Gastrocnemius medialis (tissue), 4 donors: ENCODE measurements at regions not wholly inside any gene's neighbourhood (a gene's known extent, or its start where the extent isn't known, plus 50 kb on each side); places are given as distances from the start of the nearest gene placed in this dataset.

ENCODE experiments used
- ATAC-seq, 2 donors: fragments of 150-250 bp; one replicate each; pipeline ENCODE4 v1.9.1; 2016
- DNase-seq, 2 donors: peaks; one replicate each; pipeline ENCODE4 v3.0.0-alpha.2; 2019
- H3K27ac ChIP-seq, 4 donors: fragments of 200-600 bp; sonication (generic); 1 replicate in 1 of 4; 2 replicates in 3 of 4; pipeline ENCODE4 v1.5.1; 2016 to 2018; ENCODE audit warnings: mild to moderate bottlenecking in 2 of 4, moderate library complexity in 1 of 4
- H3K27me3 ChIP-seq, 3 donors: fragments of 200-600 bp; sonication (generic) in 2 of 3; 1 replicate in 1 of 3; 2 replicates in 2 of 3; pipeline versions ENCODE4 v1.5.1 to v1.6.0; 2016 to 2019; ENCODE audit warnings: mild to moderate bottlenecking in 1 of 3, moderate library complexity in 1 of 3
- H3K36me3 ChIP-seq, 2 donors: fragments of 200-600 bp; sonication (generic) in 1 of 2; one replicate each; pipeline ENCODE4 v1.5.1; 2017 to 2018
- H3K4me1 ChIP-seq, 2 donors: fragments of 200-600 bp; sonication (generic) in 1 of 2; one replicate each; pipeline ENCODE4 v1.5.1; 2016 to 2017; ENCODE audit warnings: mild to moderate bottlenecking in 2 of 2
- H3K4me3 ChIP-seq, 4 donors: fragments of 200-600 bp; sonication (generic) in 3 of 4; 1 replicate in 1 of 4; 2 replicates in 3 of 4; pipeline ENCODE4 v1.5.1; 2016 to 2019; ENCODE audit warnings: mild to moderate bottlenecking in 2 of 4
- H3K9me3 ChIP-seq, 3 donors: fragments of 200-600 bp; sonication (generic) in 2 of 3; 1 replicate in 1 of 3; 2 replicates in 2 of 3; pipeline ENCODE4 v1.5.1; 2016 to 2019
- CTCF ChIP-seq, 5 experiments: fragments of 450-650 bp in 3 of 5; fragments of 200-600 bp in 2 of 5; sonication (generic) in 2 of 5; IDR thresholded peaks in 4 of 5; conservative IDR thresholded peaks in 1 of 5; 1 replicate in 4 of 5; 2 replicates in 1 of 5; pipeline ENCODE4 v1.5.1; 2016 to 2019; ENCODE audit warnings: antibody characterized with exemption in 5 of 5, mild to moderate bottlenecking in 3 of 5, moderate library complexity in 3 of 5
- POLR2A ChIP-seq, 2 donors: fragments of 450-650 bp; IDR thresholded peaks; one replicate each; pipeline ENCODE4 v1.6.1; 2017; ENCODE audit warnings: antibody characterized with exemption in 2 of 2, mild to moderate bottlenecking in 2 of 2, moderate library complexity in 2 of 2
- in situ Hi-C, 4 donors: fragments of 200-750 bp; cut with MboI; loops; one replicate each; pipeline versions ENCODE4 v1.15.0 to v1.8.0; 2017; ENCODE audit warnings: low sequenced_read_pairs in 4 of 4
- intact Hi-C: fragments of 100-400 bp; cut with DNase I; formaldehyde crosslinking; loops from one replicate; pipeline ENCODE4 v1.15.1; 2023; ENCODE audit warnings: low total_unique reads

GRCh38 chr17:33444731-33445130 lies 151.6 kb upstream of the ASIC2 start:
- no peak overlapping the region for H3K4me3 ChIP-seq
- DNase-seq, result no peak
- no peaks in the 10 kb centered on the region for H3K36me3 ChIP-seq
- no peaks in the 10 kb centered on the region for H3K4me1 ChIP-seq
- TF ChIP-seq CTCF (IDR thresholded peaks at IDR 0.05 in 4 of 5, conservative IDR thresholded peaks at IDR 0.05 in 1 of 5) (no peak), POLR2A (IDR thresholded peaks at IDR 0.05) (no peak)
- intact Hi-C loops (no loop called here), in situ Hi-C loops (no loop called here)
- no peak for ATAC-seq
- H3K9me3 ChIP-seq, result no peaks in the 10 kb centered on the region
- no peaks in the 10 kb centered on the region for H3K27me3 ChIP-seq
- no peak overlapping the region for H3K27ac ChIP-seq

- ATAC-seq (no peak), DNase-seq (no peak)
- Histone ChIP-seq H3K4me1 (no peaks in the 10 kb centered on the region), H3K9me3 (no peaks in the 10 kb centered on the region), H3K36me3 (no peaks in the 10 kb centered on the region), H3K27ac (no peak overlapping the region), H3K27me3 (no peaks in the 10 kb centered on the region), H3K4me3 (no peak overlapping the region)
- intact Hi-C loops (no loop called here), in situ Hi-C loops (no loop called here)
- TF ChIP-seq CTCF (IDR thresholded peaks at IDR 0.05 in 4 of 5, conservative IDR thresholded peaks at IDR 0.05 in 1 of 5) (no peak), POLR2A (IDR thresholded peaks at IDR 0.05) (no peak)
Measured at GRCh38 chr17:33447090-33447489, 154.0 kb upstream of the ASIC2 start.

- Histone ChIP-seq H3K4me1 (no peaks in the 10 kb centered on the region), H3K36me3 (no peaks in the 10 kb centered on the region), H3K27me3 (no peaks in the 10 kb centered on the region), H3K4me3 (no peak overlapping the region), H3K9me3 (no peaks in the 10 kb centered on the region), H3K27ac (no peak overlapping the region)
- intact Hi-C loops (no loop called here), in situ Hi-C loops (no loop called here)
- ATAC-seq, result no peak
- DNase-seq, result no peak
- TF ChIP-seq CTCF (IDR thresholded peaks at IDR 0.05 in 4 of 5, conservative IDR thresholded peaks at IDR 0.05 in 1 of 5) (no peak), POLR2A (IDR thresholded peaks at IDR 0.05) (no peak)
Measured at GRCh38 chr17:33451221-33451620, 158.1 kb upstream of the ASIC2 start.

GRCh38 chr17:33457477-33457876 lies 164.4 kb upstream of the ASIC2 start:
- Histone ChIP-seq H3K27me3 (peaks cover 0 to 12% (median 0%) of the 10 kb centered on the region in 3 donors), H3K27ac (no peak overlapping the region), H3K36me3 (no peaks in the 10 kb centered on the region), H3K4me1 (no peaks in the 10 kb centered on the region), H3K4me3 (no peak overlapping the region), H3K9me3 (no peaks in the 10 kb centered on the region)
- DNase-seq (no peak), ATAC-seq (no peak)
- in situ Hi-C loops, result no loop called here
- intact Hi-C loops, result no loop called here
- TF ChIP-seq POLR2A (IDR thresholded peaks at IDR 0.05) (no peak), CTCF (IDR thresholded peaks at IDR 0.05 in 4 of 5, conservative IDR thresholded peaks at IDR 0.05 in 1 of 5) (no peak)
